B cell (primary cell): ENCODE measurements at regions not wholly inside any gene's neighbourhood (a gene's known extent, or its start where the extent isn't known, plus 50 kb on each side); places are given as distances from the start of the nearest gene placed in this dataset.

Experiments used
- EZH2 ChIP-seq: IDR thresholded peaks from 2 replicates; pipeline ENCODE4 v1.6.1; 2012; ENCODE audit warnings: borderline replicate concordance, low read depth, mild to moderate bottlenecking, moderate library complexity, low read length; ENCODE audit not compliant: insufficient read depth, poor library complexity, severe bottlenecking
- TF ChIP-seq, protein P1 (sequence below): fragments of 200-600 bp; IDR thresholded peaks from one replicate; pipeline ENCODE4 v1.8.0; 2022; ENCODE audit warnings: antibody characterized with exemption, mild to moderate bottlenecking

DNA sequence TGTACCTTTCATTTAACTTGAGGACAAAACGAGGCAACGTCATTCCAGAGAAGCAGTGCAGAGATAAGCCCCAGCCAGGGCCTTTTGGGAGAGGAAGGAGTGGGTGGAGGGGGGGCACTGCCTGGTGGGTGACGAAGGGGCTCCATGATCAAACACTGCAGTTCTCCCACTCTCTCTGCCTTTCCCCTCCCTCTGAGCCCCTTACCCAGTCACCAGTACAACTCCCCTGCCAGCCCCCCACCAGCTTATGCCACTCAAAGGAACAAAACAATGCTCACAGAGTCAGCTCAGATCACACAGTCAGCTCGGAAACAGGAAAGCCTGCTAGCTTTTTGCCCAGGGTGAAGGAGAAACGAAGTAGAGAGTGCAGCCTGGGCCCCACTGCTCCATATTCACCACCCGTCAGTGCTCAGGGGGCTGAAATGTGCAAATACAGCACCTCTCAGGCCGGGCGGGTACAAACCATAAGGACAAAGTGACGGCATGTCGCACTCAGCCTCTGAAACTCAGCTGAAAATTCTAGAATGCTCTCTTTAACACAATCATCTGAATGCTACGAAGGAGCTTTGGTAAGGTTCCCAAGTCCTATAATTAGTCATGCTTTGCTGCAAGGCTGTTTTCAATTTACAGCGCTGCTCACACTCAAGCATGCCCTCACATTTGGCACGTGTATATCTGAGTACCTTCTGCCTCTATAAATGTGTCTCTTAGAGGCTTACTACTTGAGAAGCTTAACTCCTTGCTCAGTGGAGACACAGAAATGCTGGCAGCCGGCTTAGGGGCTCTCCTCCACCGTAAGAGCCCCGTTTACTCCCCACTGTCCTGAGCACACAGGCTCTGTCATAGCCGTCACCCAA, 65.8 kb upstream of the RAB4A start:
- TF ChIP-seq, protein P1, sequence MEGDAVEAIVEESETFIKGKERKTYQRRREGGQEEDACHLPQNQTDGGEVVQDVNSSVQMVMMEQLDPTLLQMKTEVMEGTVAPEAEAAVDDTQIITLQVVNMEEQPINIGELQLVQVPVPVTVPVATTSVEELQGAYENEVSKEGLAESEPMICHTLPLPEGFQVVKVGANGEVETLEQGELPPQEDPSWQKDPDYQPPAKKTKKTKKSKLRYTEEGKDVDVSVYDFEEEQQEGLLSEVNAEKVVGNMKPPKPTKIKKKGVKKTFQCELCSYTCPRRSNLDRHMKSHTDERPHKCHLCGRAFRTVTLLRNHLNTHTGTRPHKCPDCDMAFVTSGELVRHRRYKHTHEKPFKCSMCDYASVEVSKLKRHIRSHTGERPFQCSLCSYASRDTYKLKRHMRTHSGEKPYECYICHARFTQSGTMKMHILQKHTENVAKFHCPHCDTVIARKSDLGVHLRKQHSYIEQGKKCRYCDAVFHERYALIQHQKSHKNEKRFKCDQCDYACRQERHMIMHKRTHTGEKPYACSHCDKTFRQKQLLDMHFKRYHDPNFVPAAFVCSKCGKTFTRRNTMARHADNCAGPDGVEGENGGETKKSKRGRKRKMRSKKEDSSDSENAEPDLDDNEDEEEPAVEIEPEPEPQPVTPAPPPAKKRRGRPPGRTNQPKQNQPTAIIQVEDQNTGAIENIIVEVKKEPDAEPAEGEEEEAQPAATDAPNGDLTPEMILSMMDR = no peak
- TF ChIP-seq EZH2 = no peak
